Fibroblast of the aortic adventitia (primary cell): ENCODE measurements at regions not wholly inside any gene's neighbourhood (a gene's known extent, or its start where the extent isn't known, plus 50 kb on each side); places are given as distances from the start of the nearest gene placed in this dataset.

Source experiments
- DNase-seq: peaks from one replicate; pipeline ENCODE4 v3.0.0-alpha.2; 2010; ENCODE audit warnings: low read depth
- H3K4me3 ChIP-seq: 2 replicates; pipeline ENCODE4 v1.5.1; 2011; ENCODE audit warnings: low read depth, mild to moderate bottlenecking, control low read depth, low read length, moderate library complexity
- CTCF ChIP-seq: IDR thresholded peaks from 2 replicates; pipeline ENCODE4 v1.5.1; 2011; ENCODE audit warnings: mild to moderate bottlenecking, low read length, control low read depth, inconsistent platforms; ENCODE audit not compliant: insufficient read depth

DNA sequence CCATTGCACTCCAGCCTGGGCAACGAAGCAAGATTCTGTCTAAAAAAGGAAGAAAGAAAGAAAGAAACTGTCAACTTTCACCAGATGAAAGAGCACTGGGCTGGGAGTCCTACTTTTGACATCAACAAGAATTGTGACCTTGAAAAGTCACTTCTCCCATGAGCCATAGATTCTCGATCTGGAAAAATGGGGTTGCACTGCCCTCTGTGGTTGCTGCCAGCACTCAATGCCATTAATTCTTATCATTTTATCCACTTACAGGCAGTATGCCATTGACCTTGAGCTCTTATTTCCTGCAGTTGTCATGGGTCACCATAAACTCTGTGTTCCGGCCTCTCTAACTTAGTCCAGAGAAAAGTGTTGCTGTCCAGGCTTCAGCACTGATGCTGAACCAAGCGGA lies 137.2 kb downstream of the NOC3L start:
- peak; percentile 32 for TF ChIP-seq CTCF
- peak; percentile 32 for DNase-seq
- no peak overlapping the region for H3K4me3 ChIP-seq

GRCh38 chr10:94230134-94230785 lies 132.5 kb downstream of the NOC3L start:
- no peak for DNase-seq
- no peak for TF ChIP-seq CTCF
- no peak overlapping the region for H3K4me3 ChIP-seq

DNA sequence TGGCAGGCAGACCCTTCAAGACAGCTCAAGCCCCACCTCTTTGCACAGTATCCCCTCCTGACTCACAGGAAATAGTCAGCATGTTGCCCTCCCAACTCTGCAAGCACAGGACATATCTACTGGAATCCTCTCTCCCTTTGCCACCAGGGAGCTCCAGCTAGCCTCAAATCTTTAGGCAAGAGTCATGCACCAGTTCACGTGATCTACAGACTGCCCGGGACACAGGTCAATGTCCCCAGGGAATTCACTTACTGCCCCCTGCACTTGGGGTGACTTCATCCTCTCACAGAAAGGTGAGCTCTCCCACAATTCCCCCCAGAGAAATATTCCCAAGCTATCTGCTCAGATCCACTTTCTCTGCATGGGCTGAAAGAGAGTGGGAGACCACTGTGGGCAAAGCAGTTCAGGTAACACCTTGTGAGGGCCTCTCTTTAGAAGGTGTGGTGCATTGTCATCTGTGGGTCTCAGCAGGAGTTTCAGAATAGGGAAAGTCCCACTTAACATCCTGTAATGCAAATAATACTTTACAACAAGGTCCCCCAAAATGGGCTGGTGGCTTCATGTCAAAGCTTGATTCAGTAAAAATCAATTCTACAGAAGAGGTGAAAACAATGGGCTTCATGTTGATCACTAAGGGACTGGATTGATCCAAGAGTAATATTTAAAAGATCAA lies 129.9 kb downstream of the NOC3L start:
- no peak overlapping the region for H3K4me3 ChIP-seq
- DNase-seq: no peak
- TF ChIP-seq CTCF: no peak

DNA sequence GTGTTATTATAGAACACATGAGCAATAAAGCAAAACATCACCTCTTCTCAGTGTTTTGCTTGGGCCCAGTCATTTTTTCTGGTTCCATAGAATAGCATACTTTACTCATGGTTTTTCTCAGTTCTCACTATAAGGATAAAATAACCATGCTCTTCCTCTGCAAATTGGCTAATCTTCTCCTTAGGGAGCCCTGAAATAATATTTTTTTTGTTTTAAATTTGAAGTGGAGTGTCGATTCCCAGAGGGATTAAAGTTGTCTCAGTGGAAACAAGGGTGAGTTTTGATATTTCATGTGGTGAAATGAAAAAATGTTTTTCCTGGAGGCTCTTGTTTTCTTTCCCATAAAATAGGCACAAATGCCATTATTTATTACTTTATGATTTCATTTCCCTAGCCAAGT lies 127.3 kb downstream of the NOC3L start:
- no peak for TF ChIP-seq CTCF
- DNase-seq: no peak
- no peak overlapping the region for H3K4me3 ChIP-seq

DNA sequence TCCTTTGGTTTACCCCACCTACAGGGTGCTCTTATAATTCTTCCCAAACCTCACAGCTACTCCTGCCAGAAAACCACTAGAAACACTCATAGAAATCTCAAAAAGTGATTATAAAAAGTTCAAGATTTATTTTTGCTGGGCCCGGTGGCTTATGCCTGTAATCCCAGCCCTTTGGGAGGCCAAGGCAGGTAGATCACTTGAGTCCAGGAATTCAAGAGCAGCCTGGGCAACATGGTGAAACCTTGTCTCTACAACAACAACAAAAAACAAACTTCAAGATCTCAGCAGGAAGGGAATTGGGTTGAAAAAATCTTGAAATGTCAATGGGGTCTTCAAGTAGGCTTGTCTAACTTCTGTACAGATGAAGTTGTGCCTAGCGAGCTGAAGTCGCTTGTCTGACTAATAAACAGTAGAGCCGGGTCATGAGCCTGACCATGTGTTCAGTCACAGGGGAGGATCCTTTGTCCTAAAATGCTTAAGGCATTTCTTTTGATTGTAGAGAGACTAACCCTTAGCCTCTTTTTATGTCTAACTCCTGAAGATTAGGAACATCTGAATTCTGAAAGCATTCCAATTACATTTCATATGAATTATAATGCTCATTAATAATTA lies 124.6 kb downstream of the NOC3L start:
- H3K4me3 ChIP-seq: no peak overlapping the region
- TF ChIP-seq CTCF: no peak
- DNase-seq: no peak

GRCh38 chr10:94239696-94240095 lies 123.0 kb downstream of the NOC3L start:
- DNase-seq: no peak
- no peak overlapping the region for H3K4me3 ChIP-seq
- no peak for TF ChIP-seq CTCF

GRCh38 chr10:94240491-94240890 lies 122.2 kb downstream of the NOC3L start:
- H3K4me3 ChIP-seq: no peak overlapping the region
- TF ChIP-seq CTCF: no peak
- DNase-seq: no peak
